Islet of Langerhans (tissue), 1 donor: ENCODE measurements at regions not wholly inside any gene's neighbourhood (a gene's known extent, or its start where the extent isn't known, plus 50 kb on each side); places are given as distances from the start of the nearest gene placed in this dataset.

Source experiments
- FAIRE-seq: peaks from one replicate; lab custom pipeline; 2011; peaks lifted over from hg19 to GRCh38; lab: Jason Lieb, UNC

DNA sequence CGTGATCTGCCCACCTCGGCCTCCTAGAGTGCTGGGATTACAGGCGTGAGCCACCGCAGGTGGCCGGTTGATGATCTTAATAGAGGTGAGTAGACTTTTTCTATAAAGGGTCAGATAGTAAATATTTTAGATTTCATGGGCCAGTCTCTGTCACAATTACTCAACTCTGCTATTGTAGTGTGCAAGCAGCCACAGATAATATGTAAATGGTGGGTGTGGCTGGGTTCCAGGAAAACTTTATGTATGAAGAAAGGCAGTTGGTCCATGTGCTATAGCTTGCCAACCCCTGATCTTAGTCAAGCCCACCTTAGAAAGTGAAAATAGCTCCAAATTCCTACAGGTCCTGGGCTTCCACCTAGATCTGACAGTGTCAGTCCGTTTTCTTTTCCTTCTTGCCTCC lies 94.9 kb upstream of the PMFBP1 start:
- FAIRE-seq, result no peak

- FAIRE-seq, result no peak
These were observed 92.8 kb upstream of the PMFBP1 start for GRCh38 chr16:72264771-72265170.

GRCh38 chr16:72262711-72263110 lies 90.8 kb upstream of the PMFBP1 start:
- FAIRE-seq, result no peak

DNA sequence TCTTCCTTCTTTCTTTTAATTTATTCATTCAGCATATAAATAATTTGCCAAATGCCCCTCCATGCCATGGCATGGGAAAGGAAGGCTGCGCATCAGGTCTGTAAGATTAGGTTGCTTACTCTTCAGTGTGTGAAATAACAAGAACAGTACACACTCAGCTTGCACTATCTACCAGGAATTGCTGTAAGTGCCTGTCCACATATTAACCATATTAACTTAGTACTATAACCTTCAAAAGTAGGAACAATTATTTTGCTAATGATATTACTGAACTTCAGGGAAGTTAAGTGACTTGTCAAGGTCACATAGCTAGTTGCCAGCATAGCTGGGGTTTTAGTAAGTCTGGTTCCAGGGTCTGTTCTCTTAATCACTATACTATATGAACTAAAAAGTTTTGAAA lies 89.2 kb upstream of the PMFBP1 start:
- no peak for FAIRE-seq

GRCh38 chr16:72256398-72257066 lies 84.6 kb upstream of the PMFBP1 start:
- FAIRE-seq, result no peak

DNA sequence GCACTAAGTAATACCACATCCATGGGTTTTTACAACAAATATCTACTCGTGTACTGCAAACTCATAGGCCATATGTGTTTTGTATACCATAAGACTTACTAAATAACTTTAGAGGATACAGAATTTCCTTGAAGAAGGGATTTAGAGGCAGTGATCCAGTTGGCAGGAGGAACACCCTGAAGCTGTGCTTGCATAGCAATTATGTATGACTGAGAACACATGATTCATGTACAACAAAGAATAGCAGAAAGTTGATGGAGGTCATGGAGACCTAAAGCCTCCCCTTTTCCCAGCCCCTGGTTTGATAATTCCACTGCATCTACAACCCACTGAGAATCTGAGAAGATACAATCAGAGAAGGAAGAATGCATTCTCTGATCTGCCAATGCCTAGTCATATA lies 83.8 kb upstream of the PMFBP1 start:
- FAIRE-seq, result no peak

GRCh38 chr16:72247821-72248253 lies 75.9 kb upstream of the PMFBP1 start:
- peak; percentile 13 for FAIRE-seq

DNA sequence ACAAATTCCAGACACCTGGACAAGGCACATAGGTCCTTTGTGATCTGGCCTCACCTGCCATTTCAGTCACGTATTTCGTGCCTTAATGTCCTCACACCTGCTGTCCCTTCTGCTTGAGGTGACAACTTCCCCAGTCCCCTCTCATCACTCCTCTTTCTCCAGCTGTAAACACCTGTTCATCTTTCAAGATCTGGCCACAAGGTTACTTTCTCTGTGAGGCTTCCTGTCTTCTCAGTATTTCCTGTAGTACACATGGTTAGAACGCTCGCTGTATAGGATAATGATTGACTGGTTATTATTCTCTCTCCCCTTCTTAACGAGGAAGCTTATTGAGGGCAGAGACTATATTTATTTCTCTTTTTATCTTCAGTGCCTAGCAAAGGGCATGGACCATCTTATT lies 74.5 kb upstream of the PMFBP1 start:
- FAIRE-seq, result no peak

DNA sequence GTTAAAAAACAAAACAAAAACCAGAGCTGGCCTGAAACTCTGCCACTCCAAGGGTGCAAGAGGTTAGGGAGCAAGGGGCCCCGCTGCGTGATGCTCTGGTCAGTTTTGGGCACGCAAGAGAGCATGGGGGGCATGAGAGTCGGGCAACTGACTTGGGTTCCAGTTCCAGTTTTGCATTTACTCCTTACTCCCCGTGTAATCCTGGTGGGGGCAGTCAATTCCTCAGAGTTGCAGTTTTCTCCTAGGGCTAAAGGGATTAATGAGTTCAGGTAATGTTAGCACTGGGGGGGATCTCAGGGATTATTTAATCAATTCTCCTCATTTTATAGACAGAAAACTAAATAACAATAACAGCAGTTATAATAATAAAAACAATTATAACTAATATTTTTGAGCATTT lies 72.9 kb upstream of the PMFBP1 start:
- FAIRE-seq, result no peak

DNA sequence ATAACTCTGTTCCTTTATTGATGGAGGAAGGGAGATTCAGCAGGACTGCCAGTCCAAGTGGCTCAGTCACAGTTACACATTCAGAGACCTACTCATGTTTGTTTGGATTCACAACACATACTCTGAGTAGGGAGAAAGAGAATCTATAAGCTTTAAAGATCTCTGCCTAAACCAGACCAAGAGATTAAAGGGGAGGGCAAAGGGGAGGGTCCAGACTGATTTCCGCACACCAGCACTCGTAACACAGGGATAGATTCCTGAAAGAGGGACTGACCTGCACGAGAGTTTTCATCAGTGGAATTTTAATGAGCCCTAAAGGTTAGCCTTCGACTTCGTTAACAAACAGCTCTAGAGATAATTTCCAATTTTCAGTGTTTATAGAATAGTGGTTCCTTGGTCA lies 71.7 kb upstream of the PMFBP1 start:
- FAIRE-seq, result no peak

- no peak for FAIRE-seq
These were observed 70.8 kb upstream of the PMFBP1 start for GRCh38 chr16:72242757-72243156.

- peak; percentile 86 for FAIRE-seq
These were observed 70.0 kb upstream of the PMFBP1 start for GRCh38 chr16:72241930-72242329.

DNA sequence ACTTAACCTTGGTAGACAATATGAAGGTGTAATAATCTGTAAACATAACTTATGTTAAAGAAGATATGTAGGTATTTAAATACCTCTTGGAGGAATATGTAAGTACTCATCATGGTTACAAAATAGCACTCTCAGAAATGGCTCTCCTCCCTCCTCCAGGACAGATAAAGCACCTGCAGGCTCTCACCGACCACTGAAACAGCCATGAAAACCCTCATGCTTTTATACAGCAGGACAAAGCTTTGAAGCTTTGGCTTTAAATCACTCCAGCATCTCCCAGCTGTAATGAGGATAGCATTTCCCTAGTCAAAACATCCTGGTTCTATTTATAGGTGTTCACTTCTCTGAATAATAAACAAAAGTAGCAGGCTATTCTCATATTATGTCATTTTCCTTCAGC lies 69.1 kb upstream of the PMFBP1 start:
- FAIRE-seq, result no peak

DNA sequence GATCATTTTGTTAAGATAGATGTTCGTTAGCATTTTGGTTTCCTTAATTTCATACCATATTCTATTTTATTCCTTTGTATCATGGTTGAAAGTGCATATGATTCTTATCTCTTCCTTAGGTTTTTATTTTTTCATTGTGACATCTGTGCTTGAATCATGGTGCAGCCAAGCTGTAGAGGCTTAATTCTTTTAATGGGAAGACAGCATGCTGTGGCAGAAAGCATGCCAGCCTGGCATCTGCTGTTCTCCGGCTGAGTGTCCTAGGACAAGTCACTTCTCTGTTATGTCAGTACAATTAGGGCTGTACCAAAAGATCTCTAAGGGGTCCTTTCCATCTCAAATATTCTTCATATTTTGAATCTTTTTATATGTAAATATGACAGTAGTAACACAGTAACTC lies 68.5 kb upstream of the PMFBP1 start:
- no peak for FAIRE-seq

DNA sequence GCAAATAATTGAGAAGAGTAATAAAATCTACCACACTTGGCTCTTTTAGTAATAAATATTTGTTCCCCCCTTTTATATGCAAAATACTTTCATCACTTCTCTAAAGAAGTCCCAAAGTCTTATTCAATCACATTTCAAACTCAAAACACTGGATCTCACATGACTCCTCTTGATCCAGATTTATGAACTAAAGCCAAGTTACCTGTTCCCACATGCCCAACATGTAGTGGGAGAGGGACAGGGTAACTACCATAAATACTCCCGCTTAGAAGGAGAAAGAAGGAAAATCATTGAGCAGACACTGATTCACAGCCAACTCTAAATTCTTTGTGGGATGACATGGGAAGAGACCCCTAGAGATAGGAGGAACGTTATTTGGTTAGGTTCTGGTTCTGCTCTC lies 64.9 kb upstream of the PMFBP1 start:
- no peak for FAIRE-seq

GRCh38 chr16:72234387-72234786 lies 62.4 kb upstream of the PMFBP1 start:
- no peak for FAIRE-seq

- no peak for FAIRE-seq
These were observed 56.1 kb upstream of the PMFBP1 start for GRCh38 chr16:72228014-72228413.

DNA sequence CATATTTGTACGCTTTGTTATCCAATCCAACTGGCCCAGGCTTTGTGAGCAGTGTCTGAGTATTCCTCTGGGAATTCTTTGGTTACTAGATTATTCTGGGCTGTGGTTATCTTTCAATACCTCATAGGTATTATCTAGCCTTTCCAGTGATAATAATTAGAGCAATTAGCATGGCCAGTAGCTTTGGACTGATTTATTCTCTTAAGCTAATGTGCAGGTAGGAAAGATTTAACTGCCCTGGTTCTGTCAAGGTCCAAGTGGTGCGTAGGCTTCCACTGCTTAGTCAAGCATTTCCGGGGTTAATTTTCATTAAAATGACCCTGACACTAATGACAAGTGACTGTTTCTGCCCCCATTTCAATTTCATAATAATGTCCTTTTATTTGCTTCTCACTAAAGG lies 54.2 kb upstream of the PMFBP1 start:
- no peak for FAIRE-seq

DNA sequence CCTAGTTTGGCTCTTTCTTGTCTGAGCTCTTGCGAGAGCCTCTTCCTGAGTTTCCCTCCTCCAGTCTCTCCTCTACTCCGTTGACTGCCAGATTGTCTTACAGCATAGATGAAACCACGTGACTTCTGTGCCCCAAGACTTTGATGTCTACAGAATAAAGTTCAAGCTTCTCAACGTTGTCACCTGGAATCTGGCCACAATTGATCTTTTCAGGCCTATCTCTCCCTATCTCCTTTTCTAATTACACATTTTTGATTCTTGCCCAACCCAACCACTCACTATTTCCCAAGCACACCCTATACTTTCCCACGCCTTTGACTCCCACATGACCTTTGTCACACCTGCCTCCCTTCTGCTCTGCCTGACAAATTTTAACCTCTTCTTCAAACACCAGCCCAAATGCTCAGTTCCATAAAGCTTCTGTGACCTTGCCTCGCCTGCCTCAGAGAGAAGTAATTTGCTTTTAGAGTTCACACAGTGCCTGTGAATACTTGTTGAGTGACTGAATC lies 52.4 kb upstream of the PMFBP1 start:
- no peak for FAIRE-seq

DNA sequence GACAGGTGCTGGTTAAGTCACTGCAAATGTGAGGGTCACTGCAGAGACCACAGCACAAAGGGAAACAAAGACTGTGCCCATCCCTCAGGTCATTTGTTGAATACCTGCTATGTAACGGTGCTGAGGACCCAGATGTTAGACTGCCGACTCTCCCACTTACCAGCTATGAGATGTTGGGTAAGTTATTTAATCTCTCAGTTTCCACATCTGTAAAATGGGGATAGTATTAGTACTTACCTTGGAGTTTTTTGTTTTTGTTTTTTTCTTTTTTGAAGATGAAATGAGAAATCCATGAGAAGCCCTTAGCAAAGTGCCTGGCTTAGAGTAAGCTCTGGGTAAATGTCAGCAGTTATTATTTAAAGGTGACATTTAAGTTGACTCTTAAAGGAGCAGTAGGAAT lies 50.5 kb upstream of the PMFBP1 start:
- no peak for FAIRE-seq
